GM12874 (cell line): ENCODE measurements at regions not wholly inside any gene's neighbourhood (a gene's known extent, or its start where the extent isn't known, plus 50 kb on each side); places are given as distances from the start of the nearest gene placed in this dataset.

Experiments
- TF ChIP-seq, protein P1 (sequence below): IDR thresholded peaks from 2 replicates; pipeline ENCODE4 v1.5.1; 2011; ENCODE audit warnings: low read depth, mild to moderate bottlenecking, control low read depth, low read length, moderate library complexity; ENCODE audit not compliant: insufficient read depth

DNA sequence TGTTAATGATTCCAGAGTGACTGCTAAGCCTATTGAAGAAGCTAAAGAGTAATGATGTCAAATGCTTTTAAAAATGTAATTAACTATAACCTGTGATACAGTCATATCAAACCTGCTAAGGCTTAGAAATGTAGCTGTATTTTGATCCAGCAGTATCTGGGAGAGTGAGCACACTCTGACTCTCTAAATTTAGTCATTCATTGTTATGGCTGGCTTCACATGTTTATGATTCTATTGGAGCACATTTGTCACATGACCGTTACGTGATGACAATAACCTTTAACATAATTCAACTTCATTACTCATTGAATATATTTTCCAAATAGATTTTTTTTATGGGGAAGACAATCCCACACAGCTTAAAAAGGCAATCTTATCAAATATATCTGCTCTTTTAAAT is 587.1 kb downstream of the LMO4 start:
- TF ChIP-seq, protein P1, sequence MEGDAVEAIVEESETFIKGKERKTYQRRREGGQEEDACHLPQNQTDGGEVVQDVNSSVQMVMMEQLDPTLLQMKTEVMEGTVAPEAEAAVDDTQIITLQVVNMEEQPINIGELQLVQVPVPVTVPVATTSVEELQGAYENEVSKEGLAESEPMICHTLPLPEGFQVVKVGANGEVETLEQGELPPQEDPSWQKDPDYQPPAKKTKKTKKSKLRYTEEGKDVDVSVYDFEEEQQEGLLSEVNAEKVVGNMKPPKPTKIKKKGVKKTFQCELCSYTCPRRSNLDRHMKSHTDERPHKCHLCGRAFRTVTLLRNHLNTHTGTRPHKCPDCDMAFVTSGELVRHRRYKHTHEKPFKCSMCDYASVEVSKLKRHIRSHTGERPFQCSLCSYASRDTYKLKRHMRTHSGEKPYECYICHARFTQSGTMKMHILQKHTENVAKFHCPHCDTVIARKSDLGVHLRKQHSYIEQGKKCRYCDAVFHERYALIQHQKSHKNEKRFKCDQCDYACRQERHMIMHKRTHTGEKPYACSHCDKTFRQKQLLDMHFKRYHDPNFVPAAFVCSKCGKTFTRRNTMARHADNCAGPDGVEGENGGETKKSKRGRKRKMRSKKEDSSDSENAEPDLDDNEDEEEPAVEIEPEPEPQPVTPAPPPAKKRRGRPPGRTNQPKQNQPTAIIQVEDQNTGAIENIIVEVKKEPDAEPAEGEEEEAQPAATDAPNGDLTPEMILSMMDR: no peak

DNA sequence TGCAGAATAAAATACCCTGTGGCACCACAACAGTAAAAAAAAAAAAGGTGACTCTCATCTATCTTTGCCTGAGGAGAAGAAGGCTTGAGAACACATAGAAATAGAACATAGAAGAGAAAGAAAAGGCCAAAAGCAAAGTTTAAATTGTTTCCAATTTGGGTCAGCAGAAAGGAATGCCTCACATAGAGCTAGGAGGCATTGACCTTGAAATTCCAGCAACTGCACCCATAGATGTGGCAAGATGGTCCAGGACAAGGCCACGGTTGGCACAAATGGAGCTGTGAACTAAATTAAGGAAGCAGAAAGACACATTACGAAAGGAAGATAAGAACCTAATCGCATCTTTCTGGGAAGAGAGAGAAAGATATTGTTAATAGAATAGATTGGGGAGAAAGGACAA is 588.3 kb downstream of the LMO4 start:
- TF ChIP-seq, protein P1: no peak

DNA sequence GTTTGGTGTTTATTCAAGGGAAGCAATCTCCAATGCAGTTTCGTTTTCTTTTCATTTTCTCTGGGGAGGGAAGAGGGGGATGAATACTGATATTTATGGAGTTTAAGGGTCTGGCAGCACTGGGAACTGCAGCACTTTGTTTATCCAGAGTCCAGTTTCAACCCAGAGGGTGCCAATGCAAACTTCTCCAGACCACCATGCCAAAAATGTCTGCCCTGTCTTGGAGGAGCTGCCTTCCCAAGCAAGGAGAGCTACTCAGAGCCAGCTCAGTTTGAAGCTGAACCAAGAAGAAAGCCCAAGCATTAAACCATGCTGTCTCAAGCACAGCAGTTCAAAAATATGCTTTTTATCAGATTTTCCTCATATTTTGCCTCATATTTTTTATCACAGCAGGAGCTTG is 589.7 kb downstream of the LMO4 start:
- TF ChIP-seq, protein P1: no peak

DNA sequence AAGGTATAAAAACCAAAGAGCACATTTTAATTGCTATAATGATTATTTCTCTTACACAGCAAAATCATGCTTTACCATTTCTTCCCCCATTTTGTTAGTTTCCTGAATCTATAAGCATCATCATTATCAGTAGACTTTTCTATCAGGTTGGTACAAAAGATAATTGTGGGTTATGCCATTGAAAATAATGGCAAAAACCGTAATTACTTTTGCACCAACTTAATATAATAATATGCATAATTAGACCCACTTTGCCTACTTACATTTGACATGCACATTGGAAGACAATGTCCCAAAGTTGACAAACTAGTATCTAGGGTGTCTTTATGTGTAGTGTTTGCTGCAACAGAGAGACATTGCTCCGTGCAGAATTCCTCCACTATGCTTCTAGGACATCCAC is 594.2 kb downstream of the LMO4 start:
- TF ChIP-seq, protein P1: no peak

DNA sequence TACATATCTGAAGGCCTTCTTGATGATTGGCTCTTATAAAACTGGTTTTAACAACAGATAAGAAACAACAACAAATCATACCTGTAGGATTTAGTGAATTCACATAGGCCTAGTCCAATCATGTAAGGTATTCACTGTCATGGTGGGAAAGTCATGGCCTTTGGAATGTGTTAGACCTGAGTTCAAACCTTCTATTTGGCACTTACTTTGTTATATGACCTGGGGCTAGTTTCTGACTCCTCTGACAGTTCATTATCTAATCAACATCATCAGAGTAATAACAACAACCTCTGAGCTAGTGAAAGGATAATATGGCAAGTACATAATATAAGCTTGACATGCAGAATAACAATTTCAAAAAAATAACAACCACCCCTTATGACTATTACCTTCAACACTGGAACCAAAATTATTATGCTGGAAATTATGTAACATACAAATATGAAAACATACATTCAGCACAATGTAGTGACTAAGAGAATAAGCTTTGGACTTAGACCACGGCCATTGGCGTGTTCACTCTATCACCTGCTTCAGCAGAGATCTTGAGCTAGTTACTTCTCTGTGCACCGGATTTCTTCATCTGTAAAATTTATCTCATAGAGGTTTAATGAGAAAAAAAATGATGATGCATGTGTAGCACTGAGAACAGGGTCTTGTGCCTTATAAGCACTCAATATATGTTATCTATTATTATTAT is 597.6 kb downstream of the LMO4 start:
- TF ChIP-seq, protein P1: no peak

DNA sequence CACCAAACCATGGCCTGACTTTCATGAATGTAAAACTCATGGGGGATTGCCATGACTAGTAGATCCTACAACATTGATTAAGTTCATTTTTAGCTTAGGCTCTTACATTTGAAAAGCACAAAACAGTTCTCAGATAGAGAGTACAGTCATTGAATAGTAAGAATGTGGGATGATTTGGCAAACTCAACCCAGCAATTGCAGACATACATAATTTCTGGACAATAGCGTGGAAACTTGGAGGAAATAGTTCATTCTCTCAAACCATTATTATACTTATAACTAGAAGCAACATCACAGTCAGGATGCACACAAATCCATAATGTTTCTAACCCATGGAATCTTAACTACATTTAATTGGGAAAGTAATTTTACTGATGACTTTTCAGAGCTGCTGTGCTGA is 598.2 kb downstream of the LMO4 start:
- TF ChIP-seq, protein P1: no peak

DNA sequence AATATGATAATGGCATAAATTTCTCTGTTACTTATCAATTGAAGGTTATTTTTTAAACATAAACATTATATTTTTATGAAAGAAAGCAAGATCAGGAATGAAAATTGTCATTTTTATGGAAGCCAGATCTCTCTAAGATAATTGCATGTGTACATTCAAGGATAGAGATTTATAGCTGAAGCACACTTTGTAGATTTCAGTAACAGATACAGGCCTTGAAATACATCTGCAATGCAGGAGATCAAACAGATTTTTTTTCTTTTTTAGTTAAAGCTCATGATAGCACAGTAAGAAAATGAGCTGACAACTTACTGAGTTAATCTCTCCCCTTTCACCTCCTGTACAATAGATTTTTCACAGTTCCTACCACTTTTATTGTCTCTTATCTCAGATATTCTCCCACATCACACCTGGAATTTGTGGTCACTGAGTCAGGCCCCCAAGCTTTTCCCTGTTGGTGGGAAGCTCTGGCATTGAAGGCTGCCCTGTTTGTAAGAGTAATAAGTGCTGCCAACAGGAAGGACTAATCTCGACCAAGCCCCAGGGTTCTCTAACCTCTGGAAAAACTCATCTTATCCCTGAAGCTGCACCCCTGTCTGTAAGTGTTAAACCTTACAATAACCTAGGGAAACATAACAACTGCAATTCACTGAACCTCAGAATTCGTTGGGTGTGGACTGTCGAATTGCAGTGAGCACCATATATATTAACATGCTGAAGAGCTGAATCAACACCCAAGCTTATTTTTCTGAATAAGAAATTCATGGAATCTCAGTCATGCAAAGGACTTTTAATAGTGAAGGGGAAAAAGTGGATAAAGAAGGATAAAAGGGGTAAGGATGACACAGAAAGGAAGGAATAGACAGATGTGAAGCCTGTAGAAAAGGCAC is 599.0 kb downstream of the LMO4 start:
- TF ChIP-seq, protein P1: no peak
